ENCODE measurements at regions not wholly inside any gene's neighbourhood (a gene's known extent, or its start where the extent isn't known, plus 50 kb on each side); places are given as distances from the start of the nearest gene placed in this dataset.

GRCh38 chr11:97717922-97718321 lies 1302.8 kb upstream of the CNTN5 start:
- Histone ChIP-seq H3K4me2 (ENCODE audit: low read length) (no peak overlapping the region), H3K4me1 (ENCODE audit: control insufficient read depth, low read length) (no peaks in the 10 kb centered on the region), H3K9me2 (replicated peaks; ENCODE audit: control insufficient read depth, low read length) (no peaks in the 10 kb centered on the region), H3F3A (ENCODE audit: control insufficient read depth, insufficient read depth) (no peaks in the 10 kb centered on the region), H3K79me2 (ENCODE audit: control insufficient read depth, low read length) (no peaks in the 10 kb centered on the region), H3K9me3 (ENCODE audit: control insufficient read depth, insufficient read depth, low read length) (no peaks in the 10 kb centered on the region; the same call in 1 of the 2 replicates), H3K36me3 (ENCODE audit: control insufficient read depth, low read length) (no peaks in the 10 kb centered on the region), H3K4me3 (ENCODE audit: low read length) (no peak overlapping the region), H3K27ac (ENCODE audit: low read depth, low read length) (no peak overlapping the region), H3K27me3 (ENCODE audit: control insufficient read depth, low read length) (no peaks in the 10 kb centered on the region), H4K20me1 (ENCODE audit: control insufficient read depth, insufficient read depth, low read depth, low read length) (no peaks in the 10 kb centered on the region)
- no peak for TF ChIP-seq EZH2phosphoT487 (IDR thresholded peaks at IDR 0.05; ENCODE audit: borderline replicate concordance, low read length)
- TF ChIP-seq, protein P1, sequence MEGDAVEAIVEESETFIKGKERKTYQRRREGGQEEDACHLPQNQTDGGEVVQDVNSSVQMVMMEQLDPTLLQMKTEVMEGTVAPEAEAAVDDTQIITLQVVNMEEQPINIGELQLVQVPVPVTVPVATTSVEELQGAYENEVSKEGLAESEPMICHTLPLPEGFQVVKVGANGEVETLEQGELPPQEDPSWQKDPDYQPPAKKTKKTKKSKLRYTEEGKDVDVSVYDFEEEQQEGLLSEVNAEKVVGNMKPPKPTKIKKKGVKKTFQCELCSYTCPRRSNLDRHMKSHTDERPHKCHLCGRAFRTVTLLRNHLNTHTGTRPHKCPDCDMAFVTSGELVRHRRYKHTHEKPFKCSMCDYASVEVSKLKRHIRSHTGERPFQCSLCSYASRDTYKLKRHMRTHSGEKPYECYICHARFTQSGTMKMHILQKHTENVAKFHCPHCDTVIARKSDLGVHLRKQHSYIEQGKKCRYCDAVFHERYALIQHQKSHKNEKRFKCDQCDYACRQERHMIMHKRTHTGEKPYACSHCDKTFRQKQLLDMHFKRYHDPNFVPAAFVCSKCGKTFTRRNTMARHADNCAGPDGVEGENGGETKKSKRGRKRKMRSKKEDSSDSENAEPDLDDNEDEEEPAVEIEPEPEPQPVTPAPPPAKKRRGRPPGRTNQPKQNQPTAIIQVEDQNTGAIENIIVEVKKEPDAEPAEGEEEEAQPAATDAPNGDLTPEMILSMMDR (IDR thresholded peaks at IDR 0.05; ENCODE audit: low read depth, low read length, poor library complexity, severe bottlenecking) = no peak

GRCh38 chr11:97722065-97722464 lies 1298.7 kb upstream of the CNTN5 start:
- H3K9me3 ChIP-seq (ENCODE audit: control insufficient read depth, insufficient read depth, low read length) = no peaks in the 10 kb centered on the region; the same call in 1 of the 2 replicates
- no peaks in the 10 kb centered on the region for H3K36me3 ChIP-seq (ENCODE audit: control insufficient read depth, low read length)
- H3K27ac ChIP-seq (ENCODE audit: low read depth, low read length) = no peak overlapping the region
- no peaks in the 10 kb centered on the region for H4K20me1 ChIP-seq (ENCODE audit: control insufficient read depth, insufficient read depth, low read depth, low read length)
- no peaks in the 10 kb centered on the region for H3K27me3 ChIP-seq (ENCODE audit: control insufficient read depth, low read length)
- H3F3A ChIP-seq (ENCODE audit: control insufficient read depth, insufficient read depth) = no peaks in the 10 kb centered on the region
- no peaks in the 10 kb centered on the region for H3K79me2 ChIP-seq (ENCODE audit: control insufficient read depth, low read length)
- H3K9me2 ChIP-seq (replicated peaks; ENCODE audit: control insufficient read depth, low read length) = no peaks in the 10 kb centered on the region
- H3K4me2 ChIP-seq (ENCODE audit: low read length) = no peak overlapping the region
- TF ChIP-seq EZH2phosphoT487 (IDR thresholded peaks at IDR 0.05; ENCODE audit: borderline replicate concordance, low read length) = no peak
- H3K4me3 ChIP-seq (ENCODE audit: low read length) = no peak overlapping the region
- H3K4me1 ChIP-seq (ENCODE audit: control insufficient read depth, low read length) = no peaks in the 10 kb centered on the region

DNA sequence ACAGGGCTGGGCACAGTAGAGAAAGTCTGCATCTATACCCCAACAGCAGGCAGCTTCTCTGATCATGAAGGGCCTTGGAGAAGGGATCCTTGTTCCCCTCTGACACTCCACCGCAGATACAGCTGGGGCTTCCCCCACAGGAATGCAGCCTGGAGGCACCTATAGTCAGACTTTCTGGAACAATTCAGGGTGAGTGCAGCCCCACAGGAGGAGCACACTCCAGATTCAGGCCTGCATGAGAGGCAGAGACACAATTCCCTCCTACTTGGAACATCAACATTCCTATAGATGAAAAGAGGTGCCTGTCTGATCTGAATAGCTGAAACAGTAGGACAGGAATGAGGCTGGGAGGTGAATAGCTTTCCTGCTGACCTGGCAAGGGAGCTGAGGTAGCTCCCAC lies 1298.0 kb upstream of the CNTN5 start:
- TF ChIP-seq, protein P1 (IDR thresholded peaks at IDR 0.05; ENCODE audit: low read depth, low read length, poor library complexity, severe bottlenecking) = no peak
- no peak for TF ChIP-seq EZH2phosphoT487 (IDR thresholded peaks at IDR 0.05; ENCODE audit: borderline replicate concordance, low read length)
- Histone ChIP-seq H3K9me3 (ENCODE audit: control insufficient read depth, insufficient read depth, low read length) (no peaks in the 10 kb centered on the region; the same call in 1 of the 2 replicates), H3K4me1 (ENCODE audit: control insufficient read depth, low read length) (no peaks in the 10 kb centered on the region), H3K27ac (ENCODE audit: low read depth, low read length) (no peak overlapping the region), H3K4me2 (ENCODE audit: low read length) (no peak overlapping the region), H3K27me3 (ENCODE audit: control insufficient read depth, low read length) (no peaks in the 10 kb centered on the region), H3K79me2 (ENCODE audit: control insufficient read depth, low read length) (no peaks in the 10 kb centered on the region), H3K4me3 (ENCODE audit: low read length) (no peak overlapping the region), H3K9me2 (replicated peaks; ENCODE audit: control insufficient read depth, low read length) (no peaks in the 10 kb centered on the region), H4K20me1 (ENCODE audit: control insufficient read depth, insufficient read depth, low read depth, low read length) (no peaks in the 10 kb centered on the region), H3K36me3 (ENCODE audit: control insufficient read depth, low read length) (no peaks in the 10 kb centered on the region), H3F3A (ENCODE audit: control insufficient read depth, insufficient read depth) (no peaks in the 10 kb centered on the region)

GRCh38 chr11:97729546-97730272 lies 1291.0 kb upstream of the CNTN5 start:
- H3K4me3 ChIP-seq (ENCODE audit: low read length) = no peak overlapping the region
- no peaks in the 10 kb centered on the region for H3K36me3 ChIP-seq (ENCODE audit: control insufficient read depth, low read length)
- H3F3A ChIP-seq (ENCODE audit: control insufficient read depth, insufficient read depth) = no peaks in the 10 kb centered on the region
- no peaks in the 10 kb centered on the region for H3K9me3 ChIP-seq (ENCODE audit: control insufficient read depth, insufficient read depth, low read length)
- no peaks in the 10 kb centered on the region for H3K9me2 ChIP-seq (replicated peaks; ENCODE audit: control insufficient read depth, low read length)
- no peak overlapping the region for H3K27ac ChIP-seq (ENCODE audit: low read depth, low read length)
- H3K79me2 ChIP-seq (ENCODE audit: control insufficient read depth, low read length) = no peaks in the 10 kb centered on the region
- no peaks in the 10 kb centered on the region for H3K27me3 ChIP-seq (ENCODE audit: control insufficient read depth, low read length)
- no peak for TF ChIP-seq EZH2phosphoT487 (IDR thresholded peaks at IDR 0.05; ENCODE audit: borderline replicate concordance, low read length)
- TF ChIP-seq, protein P1 (IDR thresholded peaks at IDR 0.05; ENCODE audit: low read depth, low read length, poor library complexity, severe bottlenecking) = no peak
- no peak overlapping the region for H3K4me2 ChIP-seq (ENCODE audit: low read length)
- H4K20me1 ChIP-seq (ENCODE audit: control insufficient read depth, insufficient read depth, low read depth, low read length) = no peaks in the 10 kb centered on the region
- H3K4me1 ChIP-seq (ENCODE audit: control insufficient read depth, low read length) = no peaks in the 10 kb centered on the region
